ENCODE measurements at regions not wholly inside any gene's neighbourhood (a gene's known extent, or its start where the extent isn't known, plus 50 kb on each side); places are given as distances from the start of the nearest gene placed in this dataset.

GRCh38 chr7:17599733-17600339, 301.4 kb downstream of the AHR start:
- CTCF ChIA-PET: no interaction called here
- POLR2A ChIA-PET: no interaction called here
- H3K27me3 Mint-ChIP-seq: peaks cover 5% of the 10 kb centered on the region

GRCh38 chr7:17600340-17600752, 301.9 kb downstream of the AHR start:
- H3K9me3 Mint-ChIP-seq: peaks cover 6% of the 10 kb centered on the region
- H3K36me3 Mint-ChIP-seq (ENCODE audit: low read depth): no peaks in the 10 kb centered on the region
- no peak for DNase-seq
- ChIA-PET POLR2A (no interaction called here), CTCF (no interaction called here)
- no peak overlapping the region for H3K4me3 Mint-ChIP-seq
- H3K27me3 Mint-ChIP-seq: peaks cover 5% of the 10 kb centered on the region
- no peaks in the 10 kb centered on the region for H3K4me1 Mint-ChIP-seq
- no peak overlapping the region for H3K27ac Mint-ChIP-seq

More at GRCh38 chr7:17599733-17600339, 301.4 kb downstream of the AHR start:
- H3K36me3 Mint-ChIP-seq (ENCODE audit: low read depth): no peaks in the 10 kb centered on the region
- peaks cover 6% of the 10 kb centered on the region for H3K9me3 Mint-ChIP-seq
- no peak overlapping the region for H3K4me3 Mint-ChIP-seq
- DNase-seq: no peak
- no peaks in the 10 kb centered on the region for H3K4me1 Mint-ChIP-seq
- no peak overlapping the region for H3K27ac Mint-ChIP-seq

- no peak overlapping the region for H3K4me3 Mint-ChIP-seq
- H3K27me3 Mint-ChIP-seq: peaks cover 9% of the 10 kb centered on the region
- no peaks in the 10 kb centered on the region for H3K36me3 Mint-ChIP-seq (ENCODE audit: low read depth)
- POLR2A ChIA-PET: no interaction called here
- H3K27ac Mint-ChIP-seq: no peak overlapping the region
- CTCF ChIA-PET: no interaction called here
- no peak for DNase-seq
- peaks cover 6% of the 10 kb centered on the region for H3K9me3 Mint-ChIP-seq
- no peaks in the 10 kb centered on the region for H3K4me1 Mint-ChIP-seq
These were observed 303.5 kb downstream of the AHR start for GRCh38 chr7:17601921-17602320.

GRCh38 chr7:17608114-17608833, 309.8 kb downstream of the AHR start:
- no peaks in the 10 kb centered on the region for H3K36me3 Mint-ChIP-seq (ENCODE audit: low read depth)

GRCh38 chr7:17611611-17612010, 313.2 kb downstream of the AHR start:
- DNase-seq: no peak
- CTCF ChIA-PET: no interaction called here
- no peak overlapping the region for H3K4me3 Mint-ChIP-seq

More at GRCh38 chr7:17608114-17608833, 309.8 kb downstream of the AHR start:
- DNase-seq: no peak
- ChIA-PET CTCF (no interaction called here), POLR2A (no interaction called here)
- Mint-ChIP-seq H3K9me3 (peaks cover 4% of the 10 kb centered on the region), H3K4me3 (no peak overlapping the region), H3K27me3 (peaks cover 6% of the 10 kb centered on the region), H3K4me1 (no peaks in the 10 kb centered on the region), H3K27ac (no peak overlapping the region)

GRCh38 chr7:17613338-17614041, 315.0 kb downstream of the AHR start:
- peaks cover 2% of the 10 kb centered on the region for H3K27me3 Mint-ChIP-seq
- ChIA-PET CTCF (no interaction called here), POLR2A (no interaction called here)
- no peak overlapping the region for H3K27ac Mint-ChIP-seq
- no peak overlapping the region for H3K4me3 Mint-ChIP-seq
- no peaks in the 10 kb centered on the region for H3K36me3 Mint-ChIP-seq (ENCODE audit: low read depth)
- DNase-seq: no peak
- H3K4me1 Mint-ChIP-seq: no peaks in the 10 kb centered on the region
- no peaks in the 10 kb centered on the region for H3K9me3 Mint-ChIP-seq

More at GRCh38 chr7:17611611-17612010, 313.2 kb downstream of the AHR start:
- no peaks in the 10 kb centered on the region for H3K36me3 Mint-ChIP-seq (ENCODE audit: low read depth)
- H3K27ac Mint-ChIP-seq: no peak overlapping the region
- H3K4me1 Mint-ChIP-seq: no peaks in the 10 kb centered on the region
- no peaks in the 10 kb centered on the region for H3K9me3 Mint-ChIP-seq
- H3K27me3 Mint-ChIP-seq: peaks cover 2% of the 10 kb centered on the region
- POLR2A ChIA-PET: no interaction called here

GRCh38 chr7:17617380-17617779, 318.9 kb downstream of the AHR start:
- ChIA-PET POLR2A (no interaction called here), CTCF (no interaction called here)
- DNase-seq: no peak
- no peak overlapping the region for H3K27ac Mint-ChIP-seq
- H3K9me3 Mint-ChIP-seq: no peaks in the 10 kb centered on the region
- H3K4me3 Mint-ChIP-seq: no peak overlapping the region
- no peaks in the 10 kb centered on the region for H3K36me3 Mint-ChIP-seq (ENCODE audit: low read depth)
- no peaks in the 10 kb centered on the region for H3K27me3 Mint-ChIP-seq
- no peaks in the 10 kb centered on the region for H3K4me1 Mint-ChIP-seq

- H3K4me1 Mint-ChIP-seq: no peaks in the 10 kb centered on the region
- ChIA-PET CTCF (no interaction called here), POLR2A (no interaction called here)
- DNase-seq: no peak
- no peaks in the 10 kb centered on the region for H3K36me3 Mint-ChIP-seq (ENCODE audit: low read depth)
- H3K9me3 Mint-ChIP-seq: no peaks in the 10 kb centered on the region
- no peak overlapping the region for H3K4me3 Mint-ChIP-seq
- H3K27ac Mint-ChIP-seq: no peak overlapping the region
- no peaks in the 10 kb centered on the region for H3K27me3 Mint-ChIP-seq
These were observed 319.6 kb downstream of the AHR start for GRCh38 chr7:17617857-17618651.

- Mint-ChIP-seq H3K36me3 (ENCODE audit: low read depth) (no peaks in the 10 kb centered on the region), H3K4me3 (no peak overlapping the region), H3K27me3 (no peaks in the 10 kb centered on the region), H3K9me3 (no peaks in the 10 kb centered on the region), H3K4me1 (no peaks in the 10 kb centered on the region), H3K27ac (no peak overlapping the region)
- ChIA-PET POLR2A (no interaction called here), CTCF (no interaction called here)
- no peak for DNase-seq
These were observed 320.2 kb downstream of the AHR start for GRCh38 chr7:17618652-17618974.

- Mint-ChIP-seq H3K4me3 (no peak overlapping the region), H3K27ac (no peak overlapping the region), H3K4me1 (no peaks in the 10 kb centered on the region), H3K27me3 (no peaks in the 10 kb centered on the region), H3K36me3 (ENCODE audit: low read depth) (no peaks in the 10 kb centered on the region), H3K9me3 (no peaks in the 10 kb centered on the region)
- ChIA-PET POLR2A (no interaction called here), CTCF (no interaction called here)
- DNase-seq: no peak
These were observed 320.9 kb downstream of the AHR start for GRCh38 chr7:17619196-17619818.

GRCh38 chr7:17620566-17620965, 319.7 kb downstream of the SNX13 start:
- no peak for DNase-seq
- CTCF ChIA-PET: no interaction called here
- Mint-ChIP-seq H3K27me3 (no peaks in the 10 kb centered on the region), H3K4me3 (no peak overlapping the region), H3K9me3 (no peaks in the 10 kb centered on the region), H3K27ac (no peak overlapping the region), H3K36me3 (ENCODE audit: low read depth) (no peaks in the 10 kb centered on the region), H3K4me1 (no peaks in the 10 kb centered on the region)
- POLR2A ChIA-PET: no interaction called here

GRCh38 chr7:17622451-17622850, 317.8 kb downstream of the SNX13 start:
- ChIA-PET POLR2A (interaction anchor here (1.7 kb wide), 1 partner anchor 9 kb away, joined by 4 read pairs; no protein-coding TSS in a partner anchor), CTCF (no interaction called here)
- Mint-ChIP-seq H3K36me3 (ENCODE audit: low read depth) (no peaks in the 10 kb centered on the region), H3K4me1 (no peaks in the 10 kb centered on the region), H3K9me3 (no peaks in the 10 kb centered on the region), H3K27me3 (no peaks in the 10 kb centered on the region), H3K27ac (no peak overlapping the region), H3K4me3 (no peak overlapping the region)
- DNase-seq: no peak

All from activated CD4-positive, alpha-beta memory T cell treated with anti-CD3 and anti-CD28 coated beads, Interleukin-2, amount 10 ng/mL, durations not matched to agents 7 days and 5 days (primary cell).